Peyer's patch (tissue), 4 donors: ENCODE measurements at regions not wholly inside any gene's neighbourhood (a gene's known extent, or its start where the extent isn't known, plus 50 kb on each side); places are given as distances from the start of the nearest gene placed in this dataset.

Source experiments
- CTCF ChIP-seq, 6 experiments: fragments of 450-650 bp in 4 of 6; fragments of 200-600 bp in 2 of 6; sonication (generic) in 1 of 6; IDR thresholded peaks; one replicate each; pipeline ENCODE4 v1.5.1; 2017 to 2019; ENCODE audit warnings: antibody characterized with exemption in 6 of 6, mild to moderate bottlenecking in 3 of 6, moderate library complexity in 1 of 6
- POLR2A ChIP-seq, 2 donors: fragments of 450-650 bp; IDR thresholded peaks; one replicate each; pipeline ENCODE4 v1.5.1; 2017; ENCODE audit warnings: antibody characterized with exemption in 2 of 2, mild to moderate bottlenecking in 2 of 2, moderate library complexity in 2 of 2

GRCh38 chr2:88930659-88931058 lies 239.2 kb downstream of the RPIA start:
- TF ChIP-seq POLR2A (IDR thresholded peaks at IDR 0.05), result no peak
- no peak for TF ChIP-seq CTCF (IDR thresholded peaks at IDR 0.05)
